Urinary bladder (tissue), 3 donors: ENCODE measurements at regions not wholly inside any gene's neighbourhood (a gene's known extent, or its start where the extent isn't known, plus 50 kb on each side); places are given as distances from the start of the nearest gene placed in this dataset.
"Not testable (repeated sequence)": the region's sequence is repeated elsewhere in the genome, so short reads cannot be mapped to it uniquely, and the experiment has no call there.

ENCODE experiments used
- DNase-seq: peaks from one replicate; pipeline ENCODE4 v3.0.0-alpha.2; 2015; ENCODE audit errors: extremely low spot score
- H3K27ac ChIP-seq: one replicate; pipeline ENCODE4 v1.5.1; 2013; ENCODE audit warnings: low read depth, mild to moderate bottlenecking, moderate library complexity
- H3K36me3 ChIP-seq: one replicate; pipeline ENCODE4 v1.6.1; 2013; ENCODE audit warnings: mild to moderate bottlenecking, moderate library complexity; ENCODE audit not compliant: insufficient read depth
- H3K4me1 ChIP-seq: one replicate; pipeline ENCODE4 v1.6.1; 2013; ENCODE audit warnings: mild to moderate bottlenecking, moderate library complexity; ENCODE audit not compliant: insufficient read depth
- H3K4me3 ChIP-seq: one replicate; pipeline ENCODE4 v1.5.1; 2013; ENCODE audit warnings: low read depth, low read length
- WGBS: extraction: QIAGEN DNeasy Blood & Tissue Kit; methylation state at CpG from one replicate; pipeline ENCODE4 v1.1.7; 2013; 5-methylcytosine and 5-hydroxymethylcytosine counted together
- donor health status: healthy with polysubstance abuse.
- donor health status: healthy.

DNA sequence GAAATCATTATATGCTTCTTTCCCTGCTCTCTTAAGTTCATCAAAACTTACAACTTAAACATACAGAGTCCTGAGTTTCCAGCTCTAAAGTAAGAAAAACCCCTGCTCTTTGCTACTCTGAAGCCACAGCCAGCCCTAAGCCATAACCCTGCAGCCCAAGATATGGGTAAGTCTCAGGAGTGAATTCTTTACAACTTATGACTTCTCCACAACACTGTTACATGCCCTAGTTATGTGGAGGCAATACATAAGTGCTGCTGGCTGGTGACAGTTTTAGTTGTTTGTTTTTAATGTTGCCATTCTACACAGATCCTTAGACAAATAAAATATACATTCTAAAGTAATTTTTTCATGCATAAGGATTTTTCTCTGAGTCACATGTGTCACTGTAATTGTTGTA lies 100.2 kb downstream of the FBXO8 start:
- Histone ChIP-seq H3K4me1 (no peaks in the 10 kb centered on the region), H3K36me3 (no peaks in the 10 kb centered on the region), H3K4me3 (no peak overlapping the region), H3K27ac (no peak overlapping the region)
- DNase-seq, result no peak

DNA sequence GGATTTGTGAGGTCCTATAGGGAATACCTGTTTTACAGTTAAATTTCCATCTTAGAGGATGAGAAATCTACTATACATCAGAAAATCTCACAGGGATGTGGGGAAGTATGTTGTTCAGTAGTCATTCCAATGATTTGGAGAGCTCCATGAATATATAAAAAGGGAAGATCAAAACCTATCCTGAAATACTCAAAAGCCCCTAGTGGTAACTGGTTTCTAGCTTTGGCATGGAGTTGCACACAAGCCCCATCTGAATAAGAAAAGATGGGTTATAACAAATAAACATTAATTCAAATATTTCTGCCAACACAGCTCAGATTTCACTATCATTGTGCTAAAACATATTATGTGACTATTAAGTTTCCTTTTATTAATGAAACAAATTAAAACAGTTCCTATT lies 101.6 kb downstream of the FBXO8 start:
- no peaks in the 10 kb centered on the region for H3K4me1 ChIP-seq
- no peaks in the 10 kb centered on the region for H3K36me3 ChIP-seq
- H3K27ac ChIP-seq, result no peak overlapping the region
- no peak for DNase-seq
- no peak overlapping the region for H3K4me3 ChIP-seq

GRCh38 chr4:174177536-174177935 lies 105.9 kb downstream of the FBXO8 start:
- H3K36me3 ChIP-seq, result no peaks in the 10 kb centered on the region
- no peak overlapping the region for H3K27ac ChIP-seq
- DNase-seq, result no peak
- WGBS, result 17% methylated on average over 1 of the region's 1 CpG
- no peak overlapping the region for H3K4me3 ChIP-seq
- H3K4me1 ChIP-seq, result no peaks in the 10 kb centered on the region

- WGBS, result 93% methylated on average over 4 of the region's 4 CpGs
- not testable (repeated sequence) for H3K27ac ChIP-seq, H3K36me3 ChIP-seq, H3K4me1 ChIP-seq, DNase-seq, H3K4me3 ChIP-seq
These were observed 107.6 kb downstream of the FBXO8 start for GRCh38 chr4:174175836-174176235.

- WGBS, result 52% methylated on average over 1 of the region's 1 CpG
These were observed 110.1 kb downstream of the FBXO8 start for GRCh38 chr4:174173360-174173759.

DNA sequence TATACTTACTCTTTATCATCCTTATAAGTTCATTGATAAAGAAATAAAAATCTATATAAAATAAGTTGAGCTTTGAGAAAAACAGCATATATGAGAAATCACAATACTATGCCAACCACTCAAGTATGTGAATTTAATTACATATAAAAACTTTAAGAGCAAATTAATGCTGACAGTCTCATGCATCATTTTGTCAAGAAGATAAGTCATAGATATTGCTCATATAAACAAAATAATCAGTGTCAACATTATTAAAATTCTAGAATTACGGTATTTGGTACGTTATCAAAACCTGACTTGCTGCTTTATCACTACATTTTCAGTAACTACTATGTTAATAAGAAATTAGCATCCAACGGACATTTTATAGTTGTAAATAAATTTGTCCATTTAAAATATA lies 111.2 kb downstream of the FBXO8 start:
- H3K4me1 ChIP-seq, result no peaks in the 10 kb centered on the region
- no peaks in the 10 kb centered on the region for H3K36me3 ChIP-seq
- H3K27ac ChIP-seq, result no peak overlapping the region
- 72% methylated on average over 3 of the region's 3 CpGs for WGBS
- no peak overlapping the region for H3K4me3 ChIP-seq
- no peak for DNase-seq

More at GRCh38 chr4:174173360-174173759, 110.1 kb downstream of the FBXO8 start:
- no peak for DNase-seq
- no peaks in the 10 kb centered on the region for H3K36me3 ChIP-seq
- no peaks in the 10 kb centered on the region for H3K4me1 ChIP-seq
- H3K4me3 ChIP-seq, result no peak overlapping the region
- no peak overlapping the region for H3K27ac ChIP-seq

- no peak overlapping the region for H3K27ac ChIP-seq
- WGBS, result 83% methylated on average over 1 of the region's 1 CpG
- no peaks in the 10 kb centered on the region for H3K36me3 ChIP-seq
- no peak overlapping the region for H3K4me3 ChIP-seq
- no peak for DNase-seq
- no peaks in the 10 kb centered on the region for H3K4me1 ChIP-seq
These were observed 112.6 kb downstream of the FBXO8 start for GRCh38 chr4:174170906-174171305.

DNA sequence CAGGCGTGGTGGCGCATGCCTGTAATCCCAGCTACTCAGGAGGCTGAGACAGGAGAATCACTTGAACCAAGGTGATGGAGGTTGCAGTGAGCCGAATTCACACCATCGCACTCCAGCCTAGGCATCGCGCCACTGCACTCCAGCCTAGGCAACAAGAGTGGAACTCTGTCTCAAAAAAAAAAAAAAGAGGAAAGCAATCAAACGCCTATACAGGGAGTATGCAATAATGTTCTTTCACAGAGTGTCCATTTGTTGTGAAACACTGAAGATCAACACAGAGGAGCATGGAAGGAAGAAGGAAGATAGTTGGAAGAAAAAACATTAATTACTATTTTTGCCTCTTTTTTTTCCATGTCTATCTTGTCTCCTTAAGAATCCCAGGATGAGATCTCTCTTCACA lies 113.4 kb downstream of the FBXO8 start:
- H3K4me1 ChIP-seq, result no peaks in the 10 kb centered on the region

GRCh38 chr4:174157106-174157607 lies 126.3 kb downstream of the FBXO8 start:
- Histone ChIP-seq H3K27ac (no peak overlapping the region), H3K4me1 (no peaks in the 10 kb centered on the region), H3K4me3 (no peak overlapping the region), H3K36me3 (no peaks in the 10 kb centered on the region)
- DNase-seq, result peak; percentile 21
- 19% methylated on average over 7 of the region's 7 CpGs for WGBS

More for the DNA sequence above, 113.4 kb downstream of the FBXO8 start:
- WGBS, result 96% methylated on average over 7 of the region's 7 CpGs
- H3K4me3 ChIP-seq, result no peak overlapping the region
- no peak for DNase-seq
- H3K36me3 ChIP-seq, result no peaks in the 10 kb centered on the region
- no peak overlapping the region for H3K27ac ChIP-seq

GRCh38 chr4:174156239-174156826 lies 127.1 kb downstream of the FBXO8 start:
- Histone ChIP-seq H3K4me1 (no peaks in the 10 kb centered on the region), H3K4me3 (no peak overlapping the region), H3K36me3 (no peaks in the 10 kb centered on the region), H3K27ac (no peak overlapping the region)
- DNase-seq, result no peak
- WGBS, result 12% methylated on average over 3 of the region's 3 CpGs

DNA sequence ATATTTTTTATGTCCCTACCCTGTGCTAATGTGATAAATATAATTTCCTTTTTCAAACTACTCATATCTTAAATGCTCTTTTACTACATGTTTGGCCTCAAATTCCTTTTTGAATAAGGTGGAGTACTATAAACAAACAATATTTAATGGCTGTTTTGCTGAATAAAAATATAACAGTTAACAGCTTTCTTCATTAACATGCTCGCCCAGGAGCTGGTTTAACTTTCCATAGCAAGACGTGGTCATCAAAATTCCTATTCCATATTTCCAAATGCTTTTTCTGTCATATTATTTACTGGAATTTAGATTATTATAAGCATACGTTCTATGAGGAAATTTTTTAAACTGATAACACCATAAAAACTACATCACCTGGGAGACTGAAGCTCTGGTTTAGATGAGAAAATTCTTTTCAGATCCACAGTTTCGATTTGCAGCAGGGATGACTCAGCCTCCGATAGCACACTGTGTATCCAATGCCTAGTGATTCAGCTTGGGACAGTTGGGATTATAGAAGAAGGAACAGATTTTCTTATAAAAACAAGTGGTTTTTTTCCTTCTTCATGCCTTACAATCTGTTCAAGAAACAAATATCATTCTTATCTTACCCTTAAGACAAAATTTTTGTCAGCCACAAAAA lies 129.1 kb downstream of the FBXO8 start:
- DNase-seq, result no peak
- H3K4me3 ChIP-seq, result no peak overlapping the region
- WGBS, result 26% methylated on average over 5 of the region's 5 CpGs
- no peaks in the 10 kb centered on the region for H3K36me3 ChIP-seq
- no peak overlapping the region for H3K27ac ChIP-seq
- no peaks in the 10 kb centered on the region for H3K4me1 ChIP-seq

DNA sequence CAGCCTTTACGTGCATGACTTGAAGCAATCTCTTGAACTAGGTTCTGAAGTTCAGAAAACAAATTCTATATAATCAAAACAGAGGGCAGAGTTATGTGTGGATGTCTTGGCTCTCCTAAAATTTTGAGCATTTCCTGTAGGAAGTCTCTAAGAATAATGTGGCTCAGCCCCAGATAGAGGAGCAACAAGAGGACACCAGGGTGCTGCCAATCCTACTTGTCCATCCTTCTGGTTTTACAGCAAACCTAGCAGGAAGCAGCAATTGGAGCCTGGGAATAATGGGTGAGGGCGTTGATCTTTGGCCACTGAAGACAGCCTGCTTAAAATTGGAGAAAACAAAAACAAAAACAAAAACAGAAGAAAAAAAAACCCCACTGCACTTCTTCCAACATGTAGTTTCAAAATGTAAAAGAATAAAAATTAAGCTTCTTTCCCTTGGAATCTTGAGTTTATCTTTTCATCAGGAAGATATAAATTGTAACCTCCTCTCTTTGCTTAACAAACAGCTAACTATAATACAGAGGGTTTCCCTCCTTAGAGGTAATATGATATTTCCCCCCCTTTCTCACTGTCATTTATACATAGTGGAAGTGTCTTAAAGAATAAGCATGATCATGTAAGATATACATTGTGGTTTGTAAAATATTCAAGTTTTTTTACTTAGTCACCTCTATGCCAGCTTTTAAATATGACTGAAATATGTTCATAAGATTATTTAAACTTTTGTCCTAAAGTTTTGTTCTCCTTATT lies 130.6 kb downstream of the FBXO8 start:
- Histone ChIP-seq H3K36me3 (no peaks in the 10 kb centered on the region), H3K4me1 (no peaks in the 10 kb centered on the region), H3K27ac (peak overlapping the region; percentile 50), H3K4me3 (no peak overlapping the region)
- no peak for DNase-seq
- 53% methylated on average over 2 of the region's 2 CpGs for WGBS

- Histone ChIP-seq H3K36me3 (no peaks in the 10 kb centered on the region), H3K4me3 (no peak overlapping the region), H3K27ac (no peak overlapping the region), H3K4me1 (no peaks in the 10 kb centered on the region)
- DNase-seq, result no peak
- WGBS, result 65% methylated on average over 2 of the region's 2 CpGs
These were observed 135.6 kb downstream of the FBXO8 start for GRCh38 chr4:174147863-174148262.

DNA sequence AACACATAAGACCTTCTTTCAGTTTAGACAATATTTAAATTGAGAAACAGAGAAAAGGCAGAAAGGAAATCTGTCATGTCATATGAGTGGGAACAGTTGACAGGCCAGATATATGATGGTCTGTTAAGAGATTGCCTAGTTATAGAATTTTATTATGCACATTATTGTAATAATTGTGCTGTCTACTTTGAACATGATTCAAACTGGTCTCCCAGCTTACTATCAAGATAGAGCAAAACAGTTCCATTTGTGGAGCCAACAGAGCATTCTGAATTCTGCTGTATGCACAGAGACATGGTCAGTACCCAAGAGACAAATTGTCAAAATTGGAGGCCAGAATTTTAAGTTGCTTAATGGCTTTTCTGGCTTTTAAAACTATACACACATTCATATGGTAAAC lies 139.4 kb downstream of the FBXO8 start:
- Histone ChIP-seq H3K4me3 (no peak overlapping the region), H3K4me1 (no peaks in the 10 kb centered on the region), H3K27ac (no peak overlapping the region), H3K36me3 (no peaks in the 10 kb centered on the region)
- no peak for DNase-seq
